Endothelial cell of umbilical vein (primary cell): ENCODE measurements at regions not wholly inside any gene's neighbourhood (a gene's known extent, or its start where the extent isn't known, plus 50 kb on each side); places are given as distances from the start of the nearest gene placed in this dataset.

Experiments used
- BruUV-seq: library from RNA; stranded (reverse); fragments of 400-500 nt; replicated peaks from 2 replicates; lab custom pipeline; 2021; lab: Mats Ljungman, UMichigan
- CTCF ChIA-PET: fragments of 300-600, 350-600 bp; sonication (Branson Sonifier 250); formaldehyde crosslinking; loops from one replicate; lab custom pipeline; 2021; ENCODE audit warnings: antibody characterized with exemption, inconsistent platforms; lab: Charles Lee
- POLR2A ChIA-PET: fragments of 300-600, 350-600 bp; sonication (Branson Sonifier 250); formaldehyde crosslinking; loops from one replicate; lab custom pipeline; 2021; ENCODE audit warnings: antibody characterized with exemption, inconsistent platforms; lab: Charles Lee
- DNase-seq: peaks from one replicate; pipeline ENCODE4 v3.0.0-alpha.2; 2011; ENCODE audit warnings: low read depth, low spot score
- FAIRE-seq: peaks from 2 replicates; lab custom pipeline; 2011; peaks lifted over from hg19 to GRCh38; lab: Jason Lieb, UNC
- H2AFZ ChIP-seq: 2 replicates; pipeline ENCODE4 v1.6.0; 2012; ENCODE audit warnings: low read depth, low read length, control low read depth, inconsistent platforms
- H3K27ac ChIP-seq: 2 replicates; pipeline ENCODE4 v1.5.1; 2011; ENCODE audit warnings: low read depth, mild to moderate bottlenecking, control low read depth, low read length, moderate library complexity; ENCODE audit not compliant: insufficient read depth
- H3K27me3 ChIP-seq, 2 experiments: 2 replicates each; pipeline versions ENCODE4 v1.6.0 to v1.6.1; 2011; ENCODE audit warnings: low read length in 2 of 2, mixed read lengths in 1 of 2; ENCODE audit not compliant: control insufficient read depth in 2 of 2, insufficient read depth in 2 of 2
- H3K36me3 ChIP-seq, 2 experiments: 2 replicates in 1 of 2; 3 replicates in 1 of 2; pipeline ENCODE4 v1.5.1; 2011; ENCODE audit warnings: low read length in 2 of 2, mild to moderate bottlenecking in 1 of 2, moderate library complexity in 1 of 2; ENCODE audit not compliant: control insufficient read depth in 2 of 2, insufficient read depth in 2 of 2; ENCODE audit errors: extremely low read depth in 1 of 2
- H3K4me1 ChIP-seq: 3 replicates; pipeline ENCODE4 v1.5.1; 2011; ENCODE audit warnings: mild to moderate bottlenecking, low read length; ENCODE audit not compliant: control insufficient read depth, insufficient read depth; ENCODE audit errors: extremely low read depth
- H3K4me2 ChIP-seq: 2 replicates; pipeline ENCODE4 v1.6.1; 2011; ENCODE audit warnings: low read length, control low read depth, mixed read lengths; ENCODE audit not compliant: insufficient read depth
- H3K4me3 ChIP-seq, 3 experiments: fragments of 200-600 bp in 1 of 3; sonication (generic), shearing (Covaris generic) in 1 of 3; replicated peaks in 1 of 3; 2 replicates each; pipeline ENCODE4 v1.5.1; 2011 to 2016; ENCODE audit warnings: control low read depth in 3 of 3, low read length in 3 of 3, mild to moderate bottlenecking in 2 of 3, inconsistent platforms in 1 of 3, low read depth in 1 of 3, moderate library complexity in 1 of 3; ENCODE audit not compliant: insufficient read depth in 1 of 3
- H3K79me2 ChIP-seq: 2 replicates; pipeline ENCODE4 v1.6.0; 2012; ENCODE audit warnings: low read length, inconsistent platforms; ENCODE audit not compliant: control insufficient read depth, insufficient read depth
- H3K9ac ChIP-seq: replicated peaks from 2 replicates; pipeline ENCODE3; 2011; ENCODE audit warnings: low read length, control low read depth; ENCODE audit not compliant: insufficient read depth; ENCODE audit errors: extremely low read depth
- H3K9me1 ChIP-seq: replicated peaks from 3 replicates; pipeline ENCODE4 v1.6.0; 2011; ENCODE audit warnings: mild to moderate bottlenecking, low read length; ENCODE audit not compliant: control insufficient read depth, insufficient read depth; ENCODE audit errors: extremely low read depth
- H3K9me3 ChIP-seq: replicated peaks from 2 replicates; pipeline ENCODE4 v1.5.1; 2012; ENCODE audit warnings: low read length, inconsistent platforms; ENCODE audit not compliant: control insufficient read depth, insufficient read depth
- H4K20me1 ChIP-seq: replicated peaks from 2 replicates; pipeline ENCODE3; 2011; ENCODE audit warnings: mild to moderate bottlenecking, low read length; ENCODE audit not compliant: control insufficient read depth, insufficient read depth; ENCODE audit errors: extremely low read depth
- EZH2 ChIP-seq: IDR thresholded peaks from 2 replicates; pipeline ENCODE4 v1.6.1; 2012; ENCODE audit warnings: borderline replicate concordance, low read depth, mild to moderate bottlenecking, moderate library complexity, low read length, inconsistent platforms; ENCODE audit not compliant: severe bottlenecking
- GATA2 ChIP-seq: IDR thresholded peaks from 2 replicates; pipeline ENCODE4 v1.7.0; 2011; ENCODE audit warnings: low read depth, mild to moderate bottlenecking, moderate library complexity, mixed read lengths, low read length; ENCODE audit not compliant: insufficient read length, insufficient read depth
- POLR2A ChIP-seq: IDR thresholded peaks from 2 replicates; pipeline ENCODE4 v1.6.1; 2012; ENCODE audit warnings: low read depth, mild to moderate bottlenecking, control low read depth, low read length
- POLR2AphosphoS5 ChIP-seq: IDR thresholded peaks from 2 replicates; pipeline ENCODE4 v1.6.1; 2012; ENCODE audit warnings: low read depth, mild to moderate bottlenecking, control low read depth, low read length, moderate library complexity; ENCODE audit not compliant: insufficient read depth
- dilution Hi-C: fragments of 300-500 bp; cut with MboI; formaldehyde crosslinking; loops from one replicate; pipeline ENCODE4 v1.15.0; 2019; ENCODE audit warnings: low sequenced_read_pairs; ENCODE audit not compliant: extremely low pct_ligation_motif_present
- intact Hi-C: fragments of 100-400 bp; cut with micrococcal nuclease; formaldehyde crosslinking; loops from one replicate; pipeline ENCODE4 v1.10.0; 2022
- TF ChIP-seq, protein P1 (sequence below): IDR thresholded peaks from 2 replicates; pipeline ENCODE4 v1.6.1; 2011; ENCODE audit not compliant: insufficient read depth, insufficient read length

DNA sequence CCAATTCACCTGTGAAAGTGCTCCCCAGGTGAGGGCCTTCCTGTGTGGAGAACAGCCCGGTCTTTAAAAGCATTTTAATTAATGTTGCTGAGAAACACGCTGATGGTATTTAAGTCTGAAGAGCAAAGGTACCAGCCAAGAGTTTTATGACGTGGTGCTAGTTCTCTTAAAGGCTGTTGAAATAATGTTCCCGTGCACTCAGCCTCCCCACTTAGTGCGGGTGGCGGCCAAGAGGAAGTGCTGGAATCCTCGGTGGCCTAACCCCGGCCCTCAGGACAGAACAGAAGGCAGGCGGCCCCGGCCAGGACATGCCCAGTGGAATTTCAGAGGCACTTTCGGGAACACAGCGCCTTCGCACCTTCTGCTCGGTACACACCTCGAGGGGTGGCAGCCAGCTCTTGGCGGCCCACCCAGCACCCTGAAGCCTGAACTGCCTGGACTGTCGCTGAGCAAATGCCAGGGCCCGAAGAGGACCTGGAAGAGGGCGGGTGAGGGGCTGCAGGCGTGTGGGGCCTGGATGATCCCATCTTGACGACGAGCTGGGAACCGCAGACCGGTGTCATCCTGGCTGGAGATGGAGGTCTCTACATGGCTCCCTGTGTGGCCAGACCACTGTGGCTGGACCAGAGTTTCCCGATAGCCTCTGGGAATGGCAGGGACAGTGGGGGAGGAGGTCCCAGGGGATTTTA is 142.9 kb downstream of the ASB1 start:
- BruUV-seq, result no TSS peak
- Histone ChIP-seq H2AFZ (no peak overlapping the region), H3K27me3 (no peaks in the 10 kb centered on the region), H4K20me1 (no peaks in the 10 kb centered on the region), H3K4me2 (no peak overlapping the region), H3K36me3 (no peaks in the 10 kb centered on the region), H3K9ac (no peak overlapping the region), H3K4me3 (no peak overlapping the region), H3K9me1 (no peaks in the 10 kb centered on the region), H3K27ac (no peak overlapping the region), H3K9me3 (no peaks in the 10 kb centered on the region), H3K79me2 (no peaks in the 10 kb centered on the region), H3K4me1 (no peaks in the 10 kb centered on the region)
- TF ChIP-seq, protein P1, sequence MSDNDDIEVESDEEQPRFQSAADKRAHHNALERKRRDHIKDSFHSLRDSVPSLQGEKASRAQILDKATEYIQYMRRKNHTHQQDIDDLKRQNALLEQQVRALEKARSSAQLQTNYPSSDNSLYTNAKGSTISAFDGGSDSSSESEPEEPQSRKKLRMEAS, result no peak
- intact Hi-C loops, result no loop called here
- dilution Hi-C loops, result loop anchor here (5.0 kb wide), 1 partner anchor 52 kb away; no protein-coding TSS in a partner anchor
- DNase-seq (no peak), FAIRE-seq (no peak)
- ChIA-PET CTCF (interaction anchor here (0.8 kb wide), 1 partner anchor 56 kb away, joined by 3 read pairs; no protein-coding TSS in a partner anchor), POLR2A (no interaction called here)

DNA sequence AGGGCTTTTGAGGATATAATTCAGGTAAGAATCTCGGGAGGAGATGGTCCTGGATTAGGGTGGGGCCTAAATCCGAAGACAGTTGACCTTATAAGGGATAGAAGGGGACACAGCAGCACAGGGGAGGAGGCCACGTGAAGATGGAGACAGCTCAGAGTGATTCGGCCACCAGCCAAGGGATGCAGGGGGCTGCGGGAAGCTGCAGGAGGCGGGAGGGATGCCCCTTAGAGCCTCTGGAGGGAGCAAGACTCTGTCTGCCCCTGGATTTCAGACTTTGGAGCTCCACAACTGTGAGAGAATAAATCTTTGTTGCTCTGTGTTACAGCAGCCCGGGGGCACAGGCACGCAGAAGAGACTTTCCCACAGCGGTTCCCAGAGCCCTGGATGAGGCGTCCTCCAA is 143.7 kb downstream of the ASB1 start:
- Histone ChIP-seq H3K27ac (no peak overlapping the region), H3K4me1 (no peaks in the 10 kb centered on the region), H4K20me1 (no peaks in the 10 kb centered on the region), H3K36me3 (no peaks in the 10 kb centered on the region), H3K9me3 (no peaks in the 10 kb centered on the region), H3K9ac (no peak overlapping the region), H3K4me3 (no peak overlapping the region), H3K4me2 (no peak overlapping the region), H3K27me3 (no peaks in the 10 kb centered on the region), H3K9me1 (no peaks in the 10 kb centered on the region), H2AFZ (no peak overlapping the region), H3K79me2 (no peaks in the 10 kb centered on the region)
- no TSS peak for BruUV-seq
- DNase-seq (no peak), FAIRE-seq (no peak)
- TF ChIP-seq EZH2 (no peak), GATA2 (no peak), POLR2A (no peak), POLR2AphosphoS5 (no peak)
- intact Hi-C loops, result no loop called here
- POLR2A ChIA-PET, result no interaction called here
- dilution Hi-C loops, result no loop called here
- CTCF ChIA-PET, result interaction anchor here (0.8 kb wide), 1 partner anchor 57 kb away, joined by 3 read pairs; no protein-coding TSS in a partner anchor
